H1 (cell line): ENCODE measurements at regions not wholly inside any gene's neighbourhood (a gene's known extent, or its start where the extent isn't known, plus 50 kb on each side); places are given as distances from the start of the nearest gene placed in this dataset.

Source experiments
- BACH1 ChIP-seq: IDR thresholded peaks from 2 replicates; pipeline ENCODE4 v1.6.1; 2012; ENCODE audit warnings: low read length, improper control_type of control experiment
- CREB1 ChIP-seq: IDR thresholded peaks from 2 replicates; pipeline ENCODE4 v1.6.1; 2012; ENCODE audit warnings: inconsistent platforms
- RNF2 ChIP-seq: fragments of 200-900, 300-1000 bp; sonication (generic); IDR thresholded peaks from 2 replicates; pipeline ENCODE4 v1.7.1; 2016; ENCODE audit warnings: borderline replicate concordance, low read depth, mild to moderate bottlenecking, antibody characterized with exemption, low read length; ENCODE audit not compliant: poor library complexity, severe bottlenecking; ENCODE audit errors: missing control alignments
- TF ChIP-seq, protein P1 (sequence below): IDR thresholded peaks from 2 replicates; pipeline ENCODE4 v1.6.1; 2012; ENCODE audit warnings: low read length, inconsistent platforms

DNA sequence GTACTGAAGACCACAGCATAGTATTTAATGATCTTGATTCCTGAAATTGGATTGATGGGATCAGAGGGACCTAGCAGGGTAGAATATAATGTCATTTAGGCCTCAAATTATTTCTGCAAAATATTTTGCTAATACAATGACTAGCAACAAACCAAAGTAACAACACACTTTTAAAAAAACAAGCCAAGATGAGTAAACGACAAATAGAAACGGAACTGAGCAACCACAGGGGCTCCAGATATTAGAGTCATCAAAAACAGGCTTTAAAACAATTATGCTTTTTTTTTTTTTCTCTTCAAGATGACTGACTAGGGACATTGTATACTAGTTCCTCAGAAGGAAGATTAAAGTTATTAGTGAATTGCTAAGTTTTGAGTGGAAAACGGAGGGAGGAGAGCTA lies 447.1 kb upstream of the MMADHC start (continued):
- TF ChIP-seq RNF2 (no peak), BACH1 (no peak), CREB1 (no peak)
- TF ChIP-seq, protein P1, sequence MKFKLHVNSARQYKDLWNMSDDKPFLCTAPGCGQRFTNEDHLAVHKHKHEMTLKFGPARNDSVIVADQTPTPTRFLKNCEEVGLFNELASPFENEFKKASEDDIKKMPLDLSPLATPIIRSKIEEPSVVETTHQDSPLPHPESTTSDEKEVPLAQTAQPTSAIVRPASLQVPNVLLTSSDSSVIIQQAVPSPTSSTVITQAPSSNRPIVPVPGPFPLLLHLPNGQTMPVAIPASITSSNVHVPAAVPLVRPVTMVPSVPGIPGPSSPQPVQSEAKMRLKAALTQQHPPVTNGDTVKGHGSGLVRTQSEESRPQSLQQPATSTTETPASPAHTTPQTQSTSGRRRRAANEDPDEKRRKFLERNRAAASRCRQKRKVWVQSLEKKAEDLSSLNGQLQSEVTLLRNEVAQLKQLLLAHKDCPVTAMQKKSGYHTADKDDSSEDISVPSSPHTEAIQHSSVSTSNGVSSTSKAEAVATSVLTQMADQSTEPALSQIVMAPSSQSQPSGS, result no peak
